HL-60 (cell line): ENCODE measurements at regions not wholly inside any gene's neighbourhood (a gene's known extent, or its start where the extent isn't known, plus 50 kb on each side); places are given as distances from the start of the nearest gene placed in this dataset.

Experiments used
- DNase-seq, 2 experiments: peaks; one replicate each; pipeline ENCODE4 v3.0.0-alpha.2; 2010 to 2020; ENCODE audit warnings: low read depth in 1 of 2, low spot score in 1 of 2
- H3K27ac ChIP-seq: fragments of 250-450 bp; sonication (Bioruptor Pico); replicated peaks from 2 replicates; pipeline ENCODE4 v1.5.1; 2020; ENCODE audit warnings: mild to moderate bottlenecking, moderate library complexity
- H3K27me3 ChIP-seq: fragments of 250-450 bp; sonication (Bioruptor Pico); 2 replicates; pipeline ENCODE4 v1.5.1; 2021; ENCODE audit warnings: mild to moderate bottlenecking, moderate library complexity; ENCODE audit not compliant: insufficient read depth, poor library complexity, severe bottlenecking
- H3K4me3 ChIP-seq: replicated peaks from 2 replicates; pipeline ENCODE4 v1.5.1; 2011; ENCODE audit warnings: mild to moderate bottlenecking, control low read depth, low read length; ENCODE audit not compliant: insufficient read depth
- CTCF ChIP-seq: IDR thresholded peaks from one replicate; pipeline ENCODE4 v1.5.1; 2011; ENCODE audit warnings: low read length, control low read depth, inconsistent platforms; ENCODE audit not compliant: insufficient read depth
- GABPA ChIP-seq: IDR thresholded peaks from 2 replicates; pipeline ENCODE4 v1.6.1; 2012; ENCODE audit warnings: low read depth
- POLR2AphosphoS5 ChIP-seq: IDR thresholded peaks from 2 replicates; pipeline ENCODE4 v1.6.1; 2012; ENCODE audit warnings: low read depth
- REST ChIP-seq: IDR thresholded peaks from 2 replicates; pipeline ENCODE4 v1.6.1; 2012; ENCODE audit warnings: low read depth; ENCODE audit not compliant: insufficient replicate concordance
- SPI1 ChIP-seq: IDR thresholded peaks from 2 replicates; pipeline ENCODE4 v1.6.1; 2012; ENCODE audit warnings: low read depth, mild to moderate bottlenecking, borderline replicate concordance

- Histone ChIP-seq H3K4me3 (no peak overlapping the region), H3K27ac (no peak overlapping the region), H3K27me3 (no peaks in the 10 kb centered on the region)
- TF ChIP-seq GABPA = no peak
- TF ChIP-seq REST = no peak
- no peak for TF ChIP-seq POLR2AphosphoS5
- no peak for TF ChIP-seq SPI1
- no peak for TF ChIP-seq CTCF
- no peak for DNase-seq
These were observed 140.7 kb downstream of the MTPAP start for GRCh38 chr10:30208330-30208729.

DNA sequence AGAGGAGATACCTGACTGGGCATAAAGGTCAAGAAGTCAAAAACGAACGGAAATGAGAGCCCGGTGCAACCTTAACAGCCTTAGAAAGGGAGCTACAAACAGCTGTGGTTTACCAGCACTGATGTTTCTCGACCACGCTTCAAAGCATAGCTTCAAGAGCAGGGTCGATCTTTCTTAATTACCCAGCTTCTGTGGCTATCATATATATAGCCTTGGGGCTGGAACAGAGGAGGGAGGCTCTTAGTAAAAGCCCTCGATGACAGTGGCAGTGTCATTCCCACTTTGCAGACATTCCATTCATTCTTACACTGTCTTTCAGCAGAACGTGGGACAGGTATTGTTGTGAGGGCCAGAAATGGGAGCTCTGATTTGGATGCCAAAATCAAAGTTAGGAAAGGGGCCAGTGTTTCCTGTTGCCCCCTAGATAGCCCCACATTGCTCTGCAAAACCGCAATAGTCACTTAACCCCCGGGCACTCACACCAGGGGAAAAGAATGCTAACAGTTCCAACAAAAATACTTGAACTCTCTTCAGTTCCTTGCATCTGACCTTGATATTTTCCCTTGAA, 141.5 kb downstream of the MTPAP start:
- Histone ChIP-seq H3K4me3 (no peak overlapping the region), H3K27ac (no peak overlapping the region), H3K27me3 (no peaks in the 10 kb centered on the region)
- TF ChIP-seq SPI1 = no peak
- TF ChIP-seq POLR2AphosphoS5 = no peak
- TF ChIP-seq REST = no peak
- no peak for TF ChIP-seq GABPA
- TF ChIP-seq CTCF = no peak
- no peak for DNase-seq

DNA sequence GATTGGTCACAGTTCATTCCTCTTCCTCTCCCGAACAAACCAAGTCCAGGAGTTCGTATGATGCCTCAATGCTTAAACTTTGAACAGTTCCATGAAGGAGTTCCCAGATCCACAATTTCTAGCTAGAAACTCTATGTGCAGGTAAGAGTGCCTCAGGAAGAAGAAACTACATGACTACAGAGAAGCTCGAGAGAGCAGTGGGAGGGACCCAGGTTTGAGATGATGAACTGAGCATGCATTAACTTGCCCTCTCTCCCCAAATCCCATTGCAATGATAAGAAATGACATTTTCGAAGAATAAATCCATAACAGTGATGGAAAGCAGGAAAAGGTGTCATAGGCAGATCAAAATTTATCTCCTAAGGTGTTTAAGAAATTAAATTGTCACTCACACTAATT, 140.6 kb upstream of the JCAD start:
- H3K4me3 ChIP-seq = no peak overlapping the region
- no peak for DNase-seq
- no peak overlapping the region for H3K27ac ChIP-seq
- H3K27me3 ChIP-seq = no peaks in the 10 kb centered on the region
- TF ChIP-seq CTCF = no peak
- TF ChIP-seq REST = no peak
- no peak for TF ChIP-seq POLR2AphosphoS5
- no peak for TF ChIP-seq SPI1
